WTC11 (cell line): ENCODE measurements at regions not wholly inside any gene's neighbourhood (a gene's known extent, or its start where the extent isn't known, plus 50 kb on each side); places are given as distances from the start of the nearest gene placed in this dataset.

Source experiments
- ATAC-seq: fragments of 200-7000 bp; cut with Tn5 transposase; 2 replicates; pipeline ENCODE4 v1.10.0; 2021; ENCODE audit warnings: mild to moderate bottlenecking, moderate library complexity
- CTCF ChIA-PET: fragments of 300-600 bp; sonication (Branson Sonifier 250); formaldehyde crosslinking; loops from one replicate; lab custom pipeline; 2021; ENCODE audit warnings: antibody characterized with exemption; lab: Charles Lee
- POLR2A ChIA-PET: fragments of 350-600 bp; sonication (Branson Sonifier 250); formaldehyde crosslinking; loops from one replicate; lab custom pipeline; 2021; ENCODE audit warnings: antibody characterized with exemption; lab: Charles Lee
- DNase-seq: peaks from one replicate; pipeline ENCODE4 v3.0.0; 2021; ENCODE audit warnings: low spot score
- H3K27ac Mint-ChIP-seq: 2 replicates; pipeline ENCODE4 v1.8.0; 2021; ENCODE audit warnings: mixed read lengths
- H3K27me3 Mint-ChIP-seq: 2 replicates; pipeline ENCODE4 v1.8.0; 2021; ENCODE audit warnings: low read depth, mild to moderate bottlenecking, moderate library complexity, mixed read lengths
- H3K36me3 Mint-ChIP-seq: 2 replicates; pipeline ENCODE4 v1.8.0; 2021; ENCODE audit warnings: mixed read lengths
- H3K4me1 Mint-ChIP-seq: 2 replicates; pipeline ENCODE4 v1.8.0; 2022; ENCODE audit warnings: mixed read lengths
- H3K4me3 Mint-ChIP-seq: 2 replicates; pipeline ENCODE4 v1.8.0; 2021; ENCODE audit warnings: mild to moderate bottlenecking, moderate library complexity, mixed read lengths
- H3K9me3 Mint-ChIP-seq: 2 replicates; pipeline ENCODE4 v1.8.0; 2021; ENCODE audit warnings: mixed read lengths
- ATF1 ChIP-seq: sonication (generic); formaldehyde crosslinking; IDR thresholded peaks from 2 replicates; pipeline ENCODE4 v1.8.1; 2023; ENCODE audit warnings: mild to moderate bottlenecking, moderate library complexity, missing genetic modification reagents
- CBFB ChIP-seq: sonication (generic); formaldehyde crosslinking; IDR thresholded peaks from 2 replicates; pipeline ENCODE4 v1.8.1; 2022; ENCODE audit warnings: mild to moderate bottlenecking, low read depth, missing genetic modification reagents
- CREM ChIP-seq: sonication (generic); formaldehyde crosslinking; IDR thresholded peaks from 2 replicates; pipeline ENCODE4 v1.8.1; 2022; ENCODE audit warnings: mild to moderate bottlenecking, missing genetic modification reagents, moderate library complexity
- CTCF ChIP-seq: fragments of 200-600 bp; IDR thresholded peaks from 2 replicates; pipeline ENCODE4 v1.8.0; 2022; ENCODE audit warnings: antibody characterized with exemption
- ELF4 ChIP-seq: sonication (generic); formaldehyde crosslinking; IDR thresholded peaks from 2 replicates; pipeline ENCODE4 v1.8.1; 2022; ENCODE audit warnings: low read depth, mild to moderate bottlenecking, moderate library complexity, missing genetic modification reagents
- FOXJ3 ChIP-seq: sonication (generic); formaldehyde crosslinking; IDR thresholded peaks from 2 replicates; pipeline ENCODE4 v1.9.0; 2021; ENCODE audit warnings: missing genetic modification reagents, mild to moderate bottlenecking, borderline replicate concordance
- HMGA2 ChIP-seq: fragments of 250-450 bp; sonication (Bioruptor Pico); IDR thresholded peaks from 2 replicates; pipeline ENCODE4 v1.4.0; 2021; ENCODE audit warnings: mild to moderate bottlenecking, moderate library complexity
- IRF2 ChIP-seq: sonication (generic); formaldehyde crosslinking; IDR thresholded peaks from 2 replicates; pipeline ENCODE4 v1.8.0; 2022; ENCODE audit warnings: low read depth, missing genetic modification reagents, borderline replicate concordance
- JUN ChIP-seq: sonication (generic); formaldehyde crosslinking; IDR thresholded peaks from 2 replicates; pipeline ENCODE4 v1.8.0; 2023; ENCODE audit warnings: mild to moderate bottlenecking, missing genetic modification reagents
- MYBL2 ChIP-seq: sonication (generic); formaldehyde crosslinking; IDR thresholded peaks from 2 replicates; pipeline ENCODE4 v1.8.1; 2023; ENCODE audit warnings: mild to moderate bottlenecking, moderate library complexity, missing genetic modification reagents
- NR1H2 ChIP-seq: sonication (generic); formaldehyde crosslinking; IDR thresholded peaks from 2 replicates; pipeline ENCODE4 v1.9.0; 2021; ENCODE audit warnings: mild to moderate bottlenecking, moderate library complexity, missing genetic modification reagents
- PRRX2 ChIP-seq: fragments of 250-450 bp; sonication (Bioruptor Pico); IDR thresholded peaks from 2 replicates; pipeline ENCODE4 v1.8.0; 2021; ENCODE audit warnings: mild to moderate bottlenecking
- SP1 ChIP-seq: sonication (generic); formaldehyde crosslinking; conservative IDR thresholded peaks from 2 replicates; pipeline ENCODE4 v1.8.1; 2022; ENCODE audit warnings: missing genetic modification reagents
- ZNF232 ChIP-seq: sonication (generic); formaldehyde crosslinking; IDR thresholded peaks from 2 replicates; pipeline ENCODE4 v1.8.0; 2022; ENCODE audit warnings: mild to moderate bottlenecking, missing genetic modification reagents
- ZNF263 ChIP-seq: sonication (generic); formaldehyde crosslinking; IDR thresholded peaks from 2 replicates; pipeline ENCODE4 v1.8.1; 2022; ENCODE audit warnings: low read depth, mild to moderate bottlenecking, moderate library complexity, missing genetic modification reagents
- ZNF317 ChIP-seq: sonication (generic); formaldehyde crosslinking; IDR thresholded peaks from 2 replicates; pipeline ENCODE4 v1.8.1; 2023; ENCODE audit warnings: low read depth, mild to moderate bottlenecking, moderate library complexity, missing genetic modification reagents, borderline replicate concordance
- ZNF532 ChIP-seq: fragments of 250-450 bp; sonication (Bioruptor Pico); IDR thresholded peaks from 2 replicates; pipeline ENCODE4 v1.9.0; 2021; ENCODE audit warnings: mild to moderate bottlenecking, borderline replicate concordance
- ZNF671 ChIP-seq: fragments of 250-450 bp; sonication (Bioruptor Pico); IDR thresholded peaks from 2 replicates; pipeline ENCODE4 v1.8.0; 2021; ENCODE audit warnings: mild to moderate bottlenecking

- TF ChIP-seq CREM = no peak
- TF ChIP-seq HMGA2 = no peak
- TF ChIP-seq JUN (CRISPR knock-in tag) = no peak
- no peak for TF ChIP-seq ZNF317 (CRISPR knock-in tag)
- TF ChIP-seq FOXJ3 = no peak
- TF ChIP-seq ATF1 (CRISPR knock-in tag) = no peak
- TF ChIP-seq ZNF263 (CRISPR knock-in tag) = no peak
- TF ChIP-seq ZNF232 (CRISPR knock-in tag) = no peak
- TF ChIP-seq, all 79 proteins: peak for 0
Observed at GRCh38 chr2:180133736-180134135, 126.6 kb upstream of the CWC22 start (continued).

GRCh38 chr2:180130403-180130802 is 123.3 kb upstream of the CWC22 start:
- H3K27ac Mint-ChIP-seq = no peak overlapping the region
- CTCF ChIA-PET = no interaction called here
- ATAC-seq (no peak), DNase-seq (no peak)
- no peaks in the 10 kb centered on the region; the same call in 1 of the 2 replicates for H3K27me3 Mint-ChIP-seq
- TF ChIP-seq SP1 (CRISPR knock-in tag) (no peak), IRF2 (CRISPR knock-in tag) (no peak)
- no peaks in the 10 kb centered on the region for H3K36me3 Mint-ChIP-seq
- peaks cover 6% of the 10 kb centered on the region; the same call in 1 of the 2 replicates for H3K9me3 Mint-ChIP-seq
- H3K4me1 Mint-ChIP-seq = peaks cover 33% of the 10 kb centered on the region
- POLR2A ChIA-PET = no interaction called here
- H3K4me3 Mint-ChIP-seq = no peak overlapping the region

- no peak for DNase-seq
- H3K27me3 Mint-ChIP-seq = no peaks in the 10 kb centered on the region
- ATAC-seq = no peak
- ChIA-PET CTCF (no interaction called here), POLR2A (no interaction called here)
- peaks cover 45% of the 10 kb centered on the region for H3K4me1 Mint-ChIP-seq
- H3K36me3 Mint-ChIP-seq = no peaks in the 10 kb centered on the region
- TF ChIP-seq ZNF263 (CRISPR knock-in tag) = no peak
- no peak for TF ChIP-seq MYBL2
- no peak for TF ChIP-seq CBFB (CRISPR knock-in tag)
- TF ChIP-seq NR1H2 (CRISPR knock-in tag) = no peak
- H3K4me3 Mint-ChIP-seq = no peak overlapping the region
- H3K27ac Mint-ChIP-seq = no peak overlapping the region
- H3K9me3 Mint-ChIP-seq = peaks cover 6% of the 10 kb centered on the region; the same call in 1 of the 2 replicates
Observed at GRCh38 chr2:180128861-180129260, 121.8 kb upstream of the CWC22 start.

- CTCF ChIA-PET = interaction anchor here (0.8 to 1.4 kb wide), 9 partner anchors 13 to 934 kb away, joined by 3 to 6 read pairs (median 3); no protein-coding TSS in a partner anchor
- Mint-ChIP-seq H3K9me3 (peaks cover 1% of the 10 kb centered on the region; the same call in 1 of the 2 replicates), H3K4me1 (peaks cover 47% of the 10 kb centered on the region), H3K27me3 (no peaks in the 10 kb centered on the region), H3K36me3 (no peaks in the 10 kb centered on the region), H3K4me3 (no peak overlapping the region), H3K27ac (no peak overlapping the region)
- peak; percentile 90 for ATAC-seq
- TF ChIP-seq ZNF532 (CRISPR knock-in tag) (0 out of 2 replicates have a peak, but pooled peaks have one; percentile 49), PRRX2 (CRISPR knock-in tag) (no peak), ELF4 (CRISPR knock-in tag) (no peak), ZNF671 (CRISPR knock-in tag) (no peak), CTCF (0 out of 2 replicates have a peak, but pooled peaks have one; percentile 42), CBFB (CRISPR knock-in tag) (no peak)
- POLR2A ChIA-PET = no interaction called here
- DNase-seq = peak; percentile 60
Observed at GRCh38 chr2:180125245-180125962, 118.3 kb upstream of the CWC22 start.
